ENCODE measurements at regions not wholly inside any gene's neighbourhood (a gene's known extent, or its start where the extent isn't known, plus 50 kb on each side); places are given as distances from the start of the nearest gene placed in this dataset.
"Not testable (repeated sequence)": the region's sequence is repeated elsewhere in the genome, so short reads cannot be mapped to it uniquely, and the experiment has no call there.

GRCh38 chr2:208609166-208609804, 202.7 kb downstream of the PTH2R start:
- Mint-ChIP-seq H3K4me1 (no peaks in the 10 kb centered on the region), H3K36me3 (no peaks in the 10 kb centered on the region), H3K27ac (no peak overlapping the region), H3K9me3 (peaks cover 0 to 4% (median 1%) of the 10 kb centered on the region in 7 donors), H3K27me3 (ENCODE audit: low read depth in 3 of 3) (no peaks in the 10 kb centered on the region), H3K4me3 (no peak overlapping the region)
- no peaks in the 10 kb centered on the region for H4K20me1 ChIP-seq (ENCODE audit: insufficient read depth, low read length)
- H2AFZ ChIP-seq (ENCODE audit: insufficient read depth, low read depth, low read length, poor library complexity, severe bottlenecking) = no peak overlapping the region
- no peak overlapping the region for H3K9ac ChIP-seq (ENCODE audit: insufficient read depth, low read length, poor library complexity, severe bottlenecking)
- H3K36me3 ChIP-seq (replicated peaks in 1 of 2; ENCODE audit: control insufficient read depth in 1 of 2, insufficient read depth in 2 of 2, low read length in 2 of 2) = no peaks in the 10 kb centered on the region
- H3K9me3 ChIP-seq (replicated peaks in 1 of 2; ENCODE audit: control insufficient read depth in 1 of 2, insufficient read depth in 1 of 2, low read length in 2 of 2) = no peaks in the 10 kb centered on the region
- DNase-seq = no peak
- intact Hi-C loops (cut with micrococcal nuclease) = no loop called here
- no peaks in the 10 kb centered on the region for H3K27me3 ChIP-seq (ENCODE audit: control insufficient read depth in 2 of 2, insufficient read depth in 2 of 2, low read length in 2 of 2)
- no peak overlapping the region for H3K4me3 ChIP-seq (replicated peaks in 1 of 3; ENCODE audit: low read depth in 2 of 3, low read length in 3 of 3)
- WGBS (ENCODE audit: insufficient coverage) = no CpG with 5 or more reads among the region's 2 CpGs
- no peaks in the 10 kb centered on the region for H3K79me2 ChIP-seq (ENCODE audit: insufficient read depth, low read length)
- TF ChIP-seq CTCF (IDR thresholded peaks at IDR 0.05) = no peak
- no peak overlapping the region for H3K4me2 ChIP-seq (replicated peaks; ENCODE audit: extremely low read depth, low read length, poor library complexity, severe bottlenecking)
- no peak overlapping the region for H3K27ac ChIP-seq (ENCODE audit: low read depth in 1 of 2, low read length in 2 of 2)
- no peaks in the 10 kb centered on the region for H3K4me1 ChIP-seq (ENCODE audit: control insufficient read depth in 1 of 2, insufficient read depth in 2 of 2, low read length in 2 of 2)

GRCh38 chr2:208615675-208616074, 209.1 kb downstream of the PTH2R start:
- H3K9me3 Mint-ChIP-seq; H4K20me1 ChIP-seq (ENCODE audit: insufficient read depth, low read length); H3K4me3 Mint-ChIP-seq; H3K27ac ChIP-seq (ENCODE audit: low read depth in 1 of 2, low read length in 2 of 2); H3K27ac Mint-ChIP-seq; H3K79me2 ChIP-seq (ENCODE audit: insufficient read depth, low read length); intact Hi-C loops (cut with micrococcal nuclease); H3K36me3 ChIP-seq (replicated peaks in 1 of 2; ENCODE audit: control insufficient read depth in 1 of 2, insufficient read depth in 2 of 2, low read length in 2 of 2); H3K4me2 ChIP-seq (replicated peaks; ENCODE audit: extremely low read depth, low read length, poor library complexity, severe bottlenecking); H2AFZ ChIP-seq (ENCODE audit: insufficient read depth, low read depth, low read length, poor library complexity, severe bottlenecking); H3K4me1 Mint-ChIP-seq; H3K27me3 ChIP-seq (ENCODE audit: control insufficient read depth in 2 of 2, insufficient read depth in 2 of 2, low read length in 2 of 2); H3K36me3 Mint-ChIP-seq; H3K9me3 ChIP-seq (replicated peaks in 1 of 2; ENCODE audit: control insufficient read depth in 1 of 2, insufficient read depth in 1 of 2, low read length in 2 of 2); H3K4me3 ChIP-seq (replicated peaks in 1 of 3; ENCODE audit: low read depth in 2 of 3, low read length in 3 of 3); H3K9ac ChIP-seq (ENCODE audit: insufficient read depth, low read length, poor library complexity, severe bottlenecking); H3K27me3 Mint-ChIP-seq (ENCODE audit: low read depth in 3 of 3); H3K4me1 ChIP-seq (ENCODE audit: control insufficient read depth in 1 of 2, insufficient read depth in 2 of 2, low read length in 2 of 2); DNase-seq: not testable (repeated sequence)
- 83% methylated on average over 1 of the region's 1 CpG for WGBS (ENCODE audit: insufficient coverage)
